ENCODE measurements at regions not wholly inside any gene's neighbourhood (a gene's known extent, or its start where the extent isn't known, plus 50 kb on each side); places are given as distances from the start of the nearest gene placed in this dataset.
"Not testable (repeated sequence)": the region's sequence is repeated elsewhere in the genome, so short reads cannot be mapped to it uniquely, and the experiment has no call there.

GRCh38 chr20:12759493-12759892 is 249.3 kb upstream of the SPTLC3 start:
- H3K9me3 ChIP-seq (ENCODE audit: control insufficient read depth, insufficient read depth, low read length); H3K27me3 ChIP-seq (ENCODE audit: control insufficient read depth, insufficient read depth, low read length); H3K9ac ChIP-seq (ENCODE audit: low read depth, low read length); H3K4me3 ChIP-seq (ENCODE audit: low read depth, low read length): not testable (repeated sequence)
- H3K36me3 ChIP-seq (ENCODE audit: control insufficient read depth, insufficient read depth, low read length), result peaks cover 44% of the 10 kb centered on the region
- peak overlapping the region; percentile 44 for H3K27ac ChIP-seq (ENCODE audit: low read depth, low read length)
- H3K4me1 ChIP-seq (ENCODE audit: control insufficient read depth, insufficient read depth, low read length), result peaks cover 34% of the 10 kb centered on the region

GRCh38 chr20:12762725-12763124 is 246.0 kb upstream of the SPTLC3 start:
- Histone ChIP-seq H3K9me3 (ENCODE audit: control insufficient read depth, insufficient read depth, low read length) (no peaks in the 10 kb centered on the region; the same call in 1 of the 2 replicates), H3K4me3 (ENCODE audit: low read depth, low read length) (no peak overlapping the region), H3K4me1 (ENCODE audit: control insufficient read depth, insufficient read depth, low read length) (peaks cover 34% of the 10 kb centered on the region), H3K9ac (ENCODE audit: low read depth, low read length) (no peak overlapping the region), H3K27me3 (ENCODE audit: control insufficient read depth, insufficient read depth, low read length) (no peaks in the 10 kb centered on the region), H3K36me3 (ENCODE audit: control insufficient read depth, insufficient read depth, low read length) (peaks cover 40% of the 10 kb centered on the region), H3K27ac (ENCODE audit: low read depth, low read length) (no peak overlapping the region)

- Histone ChIP-seq H3K4me3 (ENCODE audit: low read depth, low read length) (no peak overlapping the region), H3K27ac (ENCODE audit: low read depth, low read length) (no peak overlapping the region), H3K9me3 (ENCODE audit: control insufficient read depth, insufficient read depth, low read length) (no peaks in the 10 kb centered on the region; the same call in 1 of the 2 replicates), H3K9ac (ENCODE audit: low read depth, low read length) (no peak overlapping the region), H3K4me1 (ENCODE audit: control insufficient read depth, insufficient read depth, low read length) (peaks cover 34% of the 10 kb centered on the region), H3K36me3 (ENCODE audit: control insufficient read depth, insufficient read depth, low read length) (peaks cover 40% of the 10 kb centered on the region), H3K27me3 (ENCODE audit: control insufficient read depth, insufficient read depth, low read length) (no peaks in the 10 kb centered on the region)
Observed at GRCh38 chr20:12763406-12763805, 245.4 kb upstream of the SPTLC3 start.

GRCh38 chr20:12764053-12764452 is 244.7 kb upstream of the SPTLC3 start:
- Histone ChIP-seq H3K4me3 (ENCODE audit: low read depth, low read length) (no peak overlapping the region), H3K9me3 (ENCODE audit: control insufficient read depth, insufficient read depth, low read length) (no peaks in the 10 kb centered on the region; the same call in 1 of the 2 replicates), H3K27ac (ENCODE audit: low read depth, low read length) (no peak overlapping the region), H3K36me3 (ENCODE audit: control insufficient read depth, insufficient read depth, low read length) (peaks cover 40% of the 10 kb centered on the region), H3K4me1 (ENCODE audit: control insufficient read depth, insufficient read depth, low read length) (peaks cover 34% of the 10 kb centered on the region), H3K27me3 (ENCODE audit: control insufficient read depth, insufficient read depth, low read length) (no peaks in the 10 kb centered on the region), H3K9ac (ENCODE audit: low read depth, low read length) (no peak overlapping the region)

GRCh38 chr20:12764851-12765250 is 243.9 kb upstream of the SPTLC3 start:
- Histone ChIP-seq H3K4me1 (ENCODE audit: control insufficient read depth, insufficient read depth, low read length) (peaks cover 31% of the 10 kb centered on the region), H3K27me3 (ENCODE audit: control insufficient read depth, insufficient read depth, low read length) (no peaks in the 10 kb centered on the region), H3K9me3 (ENCODE audit: control insufficient read depth, insufficient read depth, low read length) (no peaks in the 10 kb centered on the region; the same call in 1 of the 2 replicates), H3K4me3 (ENCODE audit: low read depth, low read length) (no peak overlapping the region), H3K36me3 (ENCODE audit: control insufficient read depth, insufficient read depth, low read length) (peaks cover 37% of the 10 kb centered on the region), H3K9ac (ENCODE audit: low read depth, low read length) (no peak overlapping the region), H3K27ac (ENCODE audit: low read depth, low read length) (no peak overlapping the region)

- Histone ChIP-seq H3K4me1 (ENCODE audit: control insufficient read depth, insufficient read depth, low read length) (no peaks in the 10 kb centered on the region), H3K27me3 (ENCODE audit: control insufficient read depth, insufficient read depth, low read length) (no peaks in the 10 kb centered on the region), H3K9me3 (ENCODE audit: control insufficient read depth, insufficient read depth, low read length) (no peaks in the 10 kb centered on the region), H3K27ac (ENCODE audit: low read depth, low read length) (no peak overlapping the region), H3K4me3 (ENCODE audit: low read depth, low read length) (no peak overlapping the region), H3K36me3 (ENCODE audit: control insufficient read depth, insufficient read depth, low read length) (no peaks in the 10 kb centered on the region), H3K9ac (ENCODE audit: low read depth, low read length) (no peak overlapping the region)
Observed at GRCh38 chr20:12773936-12774335, 234.8 kb upstream of the SPTLC3 start.

GRCh38 chr20:12775041-12775440 is 233.7 kb upstream of the SPTLC3 start:
- Histone ChIP-seq H3K4me1 (ENCODE audit: control insufficient read depth, insufficient read depth, low read length) (no peaks in the 10 kb centered on the region), H3K27ac (ENCODE audit: low read depth, low read length) (no peak overlapping the region), H3K36me3 (ENCODE audit: control insufficient read depth, insufficient read depth, low read length) (no peaks in the 10 kb centered on the region), H3K4me3 (ENCODE audit: low read depth, low read length) (no peak overlapping the region), H3K27me3 (ENCODE audit: control insufficient read depth, insufficient read depth, low read length) (no peaks in the 10 kb centered on the region), H3K9ac (ENCODE audit: low read depth, low read length) (no peak overlapping the region), H3K9me3 (ENCODE audit: control insufficient read depth, insufficient read depth, low read length) (no peaks in the 10 kb centered on the region)

- Histone ChIP-seq H3K36me3 (ENCODE audit: control insufficient read depth, insufficient read depth, low read length) (no peaks in the 10 kb centered on the region), H3K9me3 (ENCODE audit: control insufficient read depth, insufficient read depth, low read length) (no peaks in the 10 kb centered on the region), H3K27me3 (ENCODE audit: control insufficient read depth, insufficient read depth, low read length) (no peaks in the 10 kb centered on the region; the same call in 1 of the 2 replicates), H3K4me1 (ENCODE audit: control insufficient read depth, insufficient read depth, low read length) (no peaks in the 10 kb centered on the region), H3K27ac (ENCODE audit: low read depth, low read length) (no peak overlapping the region), H3K9ac (ENCODE audit: low read depth, low read length) (no peak overlapping the region), H3K4me3 (ENCODE audit: low read depth, low read length) (no peak overlapping the region)
Observed at GRCh38 chr20:12777016-12777415, 231.8 kb upstream of the SPTLC3 start.

GRCh38 chr20:12786276-12786675 is 222.5 kb upstream of the SPTLC3 start:
- H3K9ac ChIP-seq (ENCODE audit: low read depth, low read length), result no peak overlapping the region
- no peaks in the 10 kb centered on the region; the same call in 1 of the 2 replicates for H3K27me3 ChIP-seq (ENCODE audit: control insufficient read depth, insufficient read depth, low read length)
- no peaks in the 10 kb centered on the region for H3K36me3 ChIP-seq (ENCODE audit: control insufficient read depth, insufficient read depth, low read length)
- no peak overlapping the region for H3K4me3 ChIP-seq (ENCODE audit: low read depth, low read length)
- H3K9me3 ChIP-seq (ENCODE audit: control insufficient read depth, insufficient read depth, low read length), result no peaks in the 10 kb centered on the region
- H3K4me1 ChIP-seq (ENCODE audit: control insufficient read depth, insufficient read depth, low read length), result no peaks in the 10 kb centered on the region; the same call in 1 of the 2 replicates
- H3K27ac ChIP-seq (ENCODE audit: low read depth, low read length), result no peak overlapping the region

- Histone ChIP-seq H3K4me1 (ENCODE audit: control insufficient read depth, insufficient read depth, low read length) (no peaks in the 10 kb centered on the region; the same call in 1 of the 2 replicates), H3K9me3 (ENCODE audit: control insufficient read depth, insufficient read depth, low read length) (no peaks in the 10 kb centered on the region), H3K36me3 (ENCODE audit: control insufficient read depth, insufficient read depth, low read length) (no peaks in the 10 kb centered on the region), H3K9ac (ENCODE audit: low read depth, low read length) (no peak overlapping the region), H3K4me3 (ENCODE audit: low read depth, low read length) (no peak overlapping the region), H3K27me3 (ENCODE audit: control insufficient read depth, insufficient read depth, low read length) (no peaks in the 10 kb centered on the region), H3K27ac (ENCODE audit: low read depth, low read length) (no peak overlapping the region)
Observed at GRCh38 chr20:12788632-12789299, 220.0 kb upstream of the SPTLC3 start.

GRCh38 chr20:12790859-12791258 is 217.9 kb upstream of the SPTLC3 start:
- H3K9ac ChIP-seq (ENCODE audit: low read depth, low read length), result no peak overlapping the region
- H3K27ac ChIP-seq (ENCODE audit: low read depth, low read length), result no peak overlapping the region
- H3K9me3 ChIP-seq (ENCODE audit: control insufficient read depth, insufficient read depth, low read length), result no peaks in the 10 kb centered on the region
- no peaks in the 10 kb centered on the region for H3K36me3 ChIP-seq (ENCODE audit: control insufficient read depth, insufficient read depth, low read length)
- no peaks in the 10 kb centered on the region; the same call in 1 of the 2 replicates for H3K4me1 ChIP-seq (ENCODE audit: control insufficient read depth, insufficient read depth, low read length)
- no peak overlapping the region for H3K4me3 ChIP-seq (ENCODE audit: low read depth, low read length)
- no peaks in the 10 kb centered on the region for H3K27me3 ChIP-seq (ENCODE audit: control insufficient read depth, insufficient read depth, low read length)
